ENCODE measurements at regions not wholly inside any gene's neighbourhood (a gene's known extent, or its start where the extent isn't known, plus 50 kb on each side); places are given as distances from the start of the nearest gene placed in this dataset.

- TF ChIP-seq EZH2 (IDR thresholded peaks at IDR 0.05; ENCODE audit: low read depth) (no peak), CTCF (conservative IDR thresholded peaks at IDR 0.05) (no peak)
Measured at GRCh38 chr5:100731768-100732167, 171.3 kb downstream of the ST8SIA4 start.

Data from PC-9 (cell line).